Progenitor cell of endocrine pancreas (in vitro differentiated cells): ENCODE measurements at regions not wholly inside any gene's neighbourhood (a gene's known extent, or its start where the extent isn't known, plus 50 kb on each side); places are given as distances from the start of the nearest gene placed in this dataset.

Experiments used
- DNase-seq: peaks from one replicate; pipeline ENCODE4 v3.0.0; 2021; ENCODE audit warnings: low spot score; ENCODE audit not compliant: unreplicated experiment
- H3K27ac Mint-ChIP-seq: 2 replicates; pipeline ENCODE4 v1.8.0; 2021; ENCODE audit warnings: mild to moderate bottlenecking, moderate library complexity, mixed read lengths
- H3K27me3 Mint-ChIP-seq: 2 replicates; pipeline ENCODE4 v1.8.0; 2021; ENCODE audit warnings: mixed read lengths
- H3K36me3 Mint-ChIP-seq: 2 replicates; pipeline ENCODE4 v1.8.0; 2022; ENCODE audit warnings: mixed read lengths; ENCODE audit not compliant: insufficient read depth
- H3K4me1 Mint-ChIP-seq: 2 replicates; pipeline ENCODE4 v1.8.0; 2021; ENCODE audit warnings: low read depth, mixed read lengths
- H3K4me3 Mint-ChIP-seq: 2 replicates; pipeline ENCODE4 v1.8.0; 2021; ENCODE audit warnings: low read depth, mild to moderate bottlenecking, moderate library complexity, mixed read lengths
- H3K9me3 Mint-ChIP-seq: 2 replicates; pipeline ENCODE4 v1.8.0; 2021; ENCODE audit warnings: low read depth, mixed read lengths
- CTCF ChIP-seq: fragments of 200-600 bp; sonication (generic); IDR thresholded peaks from one replicate; pipeline ENCODE4 v1.5.0; 2021; ENCODE audit warnings: antibody characterized with exemption, mild to moderate bottlenecking; ENCODE audit not compliant: unreplicated experiment

GRCh38 chr1:82597141-82597540 is 796.4 kb downstream of the ADGRL2 start:
- Mint-ChIP-seq H3K27ac (no peak overlapping the region), H3K4me3 (no peak overlapping the region), H3K27me3 (no peaks in the 10 kb centered on the region), H3K4me1 (no peaks in the 10 kb centered on the region), H3K9me3 (no peaks in the 10 kb centered on the region), H3K36me3 (no peaks in the 10 kb centered on the region)
- no peak for TF ChIP-seq CTCF
- no peak for DNase-seq

- Mint-ChIP-seq H3K27ac (no peak overlapping the region), H3K4me1 (no peaks in the 10 kb centered on the region), H3K9me3 (no peaks in the 10 kb centered on the region), H3K36me3 (no peaks in the 10 kb centered on the region), H3K4me3 (no peak overlapping the region), H3K27me3 (no peaks in the 10 kb centered on the region)
- no peak for DNase-seq
- TF ChIP-seq CTCF = no peak
Observed at GRCh38 chr1:82593561-82593960, 792.8 kb downstream of the ADGRL2 start.

- no peak for TF ChIP-seq CTCF
- no peak for DNase-seq
- H3K4me3 Mint-ChIP-seq = no peak overlapping the region
- H3K27ac Mint-ChIP-seq = no peak overlapping the region
- no peaks in the 10 kb centered on the region for H3K27me3 Mint-ChIP-seq
- H3K9me3 Mint-ChIP-seq = no peaks in the 10 kb centered on the region
- H3K36me3 Mint-ChIP-seq = no peaks in the 10 kb centered on the region
- no peaks in the 10 kb centered on the region for H3K4me1 Mint-ChIP-seq
Observed at GRCh38 chr1:82589588-82589987, 788.9 kb downstream of the ADGRL2 start.

GRCh38 chr1:82587371-82587770 is 786.6 kb downstream of the ADGRL2 start:
- H3K27me3 Mint-ChIP-seq = no peaks in the 10 kb centered on the region
- H3K27ac Mint-ChIP-seq = no peak overlapping the region
- no peak overlapping the region for H3K4me3 Mint-ChIP-seq
- H3K4me1 Mint-ChIP-seq = no peaks in the 10 kb centered on the region
- no peaks in the 10 kb centered on the region for H3K36me3 Mint-ChIP-seq
- H3K9me3 Mint-ChIP-seq = no peaks in the 10 kb centered on the region
- TF ChIP-seq CTCF = no peak
- DNase-seq = no peak

GRCh38 chr1:82586473-82586872 is 785.7 kb downstream of the ADGRL2 start:
- no peak for TF ChIP-seq CTCF
- no peaks in the 10 kb centered on the region for H3K4me1 Mint-ChIP-seq
- H3K9me3 Mint-ChIP-seq = no peaks in the 10 kb centered on the region
- H3K27ac Mint-ChIP-seq = no peak overlapping the region
- no peak overlapping the region for H3K4me3 Mint-ChIP-seq
- H3K27me3 Mint-ChIP-seq = no peaks in the 10 kb centered on the region
- H3K36me3 Mint-ChIP-seq = no peaks in the 10 kb centered on the region
- no peak for DNase-seq
